GM12878 (cell line): ENCODE measurements at regions not wholly inside any gene's neighbourhood (a gene's known extent, or its start where the extent isn't known, plus 50 kb on each side); places are given as distances from the start of the nearest gene placed in this dataset.

Experiments
- ATF3 ChIP-seq: IDR thresholded peaks from 2 replicates; pipeline ENCODE4 v1.6.1; 2011; ENCODE audit warnings: low read depth, mild to moderate bottlenecking, low read length, moderate library complexity, borderline replicate concordance; ENCODE audit errors: extremely low read depth
- ATF7 ChIP-seq: fragments of 450-650 bp; IDR thresholded peaks from 2 replicates; pipeline ENCODE4 v1.6.1; 2016; ENCODE audit warnings: low read depth, mild to moderate bottlenecking
- HSF1 ChIP-seq: fragments of 150-350 bp; IDR thresholded peaks from 2 replicates; pipeline ENCODE4 v1.6.1; 2014; ENCODE audit warnings: mild to moderate bottlenecking, low read depth, low read length
- IKZF2 ChIP-seq, 2 experiments: fragments of 450-650 bp; IDR thresholded peaks; 2 replicates each; pipeline ENCODE4 v1.6.1; 2017; ENCODE audit warnings: mild to moderate bottlenecking in 2 of 2, moderate library complexity in 2 of 2
- JUNB ChIP-seq: IDR thresholded peaks from 2 replicates; pipeline ENCODE4 v1.6.1; 2016; ENCODE audit warnings: antibody characterized with exemption, mild to moderate bottlenecking
- MXI1 ChIP-seq: fragments of 150-350 bp; IDR thresholded peaks from 2 replicates; pipeline ENCODE4 v1.6.1; 2011; ENCODE audit warnings: low read depth, mild to moderate bottlenecking, inconsistent platforms, low read length, improper control_type of control experiment
- NBN ChIP-seq: fragments of 450-650 bp; IDR thresholded peaks from 2 replicates; pipeline ENCODE4 v1.6.1; 2016
- NFYB ChIP-seq: IDR thresholded peaks from 2 replicates; pipeline ENCODE4 v1.6.1; 2011; ENCODE audit warnings: low read depth, mild to moderate bottlenecking, low read length, improper control_type of control experiment, moderate library complexity; ENCODE audit not compliant: insufficient read depth
- NKRF ChIP-seq: fragments of 450-650 bp; conservative IDR thresholded peaks from 2 replicates; pipeline ENCODE4 v1.6.1; 2017; ENCODE audit warnings: mild to moderate bottlenecking, moderate library complexity
- NR2C1 ChIP-seq: fragments of 450-650 bp; IDR thresholded peaks from 2 replicates; pipeline ENCODE4 v1.6.1; 2017; ENCODE audit warnings: antibody characterized with exemption, mild to moderate bottlenecking, moderate library complexity
- NR2F1 ChIP-seq: fragments of 450-650 bp; conservative IDR thresholded peaks from 2 replicates; pipeline ENCODE4 v1.6.1; 2017; ENCODE audit warnings: mild to moderate bottlenecking
- PKNOX1 ChIP-seq: fragments of 450-650 bp; IDR thresholded peaks from 2 replicates; pipeline ENCODE4 v1.6.1; 2016; ENCODE audit warnings: mild to moderate bottlenecking
- POLR2A ChIP-seq: IDR thresholded peaks from 2 replicates; pipeline ENCODE4 v1.6.1; 2011; ENCODE audit warnings: low read depth, mild to moderate bottlenecking, low read length
- RAD51 ChIP-seq: fragments of 450-650 bp; IDR thresholded peaks from 2 replicates; pipeline ENCODE4 v1.6.1; 2016; ENCODE audit warnings: moderate library complexity, mild to moderate bottlenecking, inconsistent platforms
- SREBF1 ChIP-seq: IDR thresholded peaks from 2 replicates; pipeline ENCODE4 v1.6.1; 2012; ENCODE audit warnings: mild to moderate bottlenecking, low read length
- ZBTB11 ChIP-seq: fragments of 450-650 bp; formaldehyde crosslinking; IDR thresholded peaks from 2 replicates; pipeline ENCODE4 v1.5.0; 2022; ENCODE audit warnings: mild to moderate bottlenecking, missing genetic modification characterization
- ZNF592 ChIP-seq: fragments of 450-650 bp; IDR thresholded peaks from 2 replicates; pipeline ENCODE4 v1.6.1; 2017; ENCODE audit warnings: mild to moderate bottlenecking, moderate library complexity
- ZZZ3 ChIP-seq: IDR thresholded peaks from 2 replicates; pipeline ENCODE4 v1.6.1; 2011; ENCODE audit warnings: low read depth; ENCODE audit not compliant: control insufficient read depth, insufficient read length

GRCh38 chr20:6919792-6920468 lies 152.4 kb downstream of the BMP2 start (continued):
- peak; percentile 78 for TF ChIP-seq PKNOX1
- TF ChIP-seq MXI1: no peak; the same call in 1 of the 2 replicates
- no peak for TF ChIP-seq NR2C1
- no peak for TF ChIP-seq POLR2A
- no peak for TF ChIP-seq JUNB
- TF ChIP-seq SREBF1: no peak
- no peak for TF ChIP-seq ATF3
- peak; percentile 71; the same call in 1 of the 2 replicates for TF ChIP-seq NBN
- no peak for TF ChIP-seq HSF1
- peak; percentile 55 for TF ChIP-seq RAD51
- TF ChIP-seq ZBTB11 (CRISPR knock-in tag): no peak
- TF ChIP-seq NR2F1: no peak
- peak; percentile 54; the same call in 1 of the 2 replicates for TF ChIP-seq NKRF
- TF ChIP-seq IKZF2 (IDR thresholded peaks at IDR 0.05): peak in 1 of 2 experiments; percentile 5; a peak in 1 of 4 replicates
- no peak for TF ChIP-seq NFYB
- TF ChIP-seq ATF7: peak; percentile 76
- TF ChIP-seq ZZZ3: no peak
- 0 out of 2 replicates have a peak, but pooled peaks have one; percentile 4 for TF ChIP-seq ZNF592
